GM19455 (cell line): ENCODE measurements at regions not wholly inside any gene's neighbourhood (a gene's known extent, or its start where the extent isn't known, plus 50 kb on each side); places are given as distances from the start of the nearest gene placed in this dataset.
A peak's percentile ranks its signal among the peaks of the same experiment; 100 is the strongest.
"Not testable (repeated sequence)": the region's sequence is repeated elsewhere in the genome, so short reads cannot be mapped to it uniquely, and the experiment has no call there.

ENCODE experiments used
- ATAC-seq: cut with Tn5 transposase; IDR thresholded peaks from one replicate; pipeline ENCODE4 v1.9.1; 2021; ENCODE audit not compliant: unreplicated experiment

- ATAC-seq: not testable (repeated sequence)
These were observed 64.8 kb downstream of the B4GALT7 start for GRCh38 chr5:177664737-177665136.

- not testable (repeated sequence) for ATAC-seq
These were observed 65.2 kb downstream of the B4GALT7 start for GRCh38 chr5:177665172-177665571.

- not testable (repeated sequence) for ATAC-seq
These were observed 66.0 kb downstream of the B4GALT7 start for GRCh38 chr5:177665960-177666359.

GRCh38 chr5:177671035-177671754 lies 71.3 kb downstream of the B4GALT7 start:
- peak; percentile 37 for ATAC-seq

- peak; percentile 60 for ATAC-seq
These were observed 72.1 kb downstream of the B4GALT7 start for GRCh38 chr5:177671755-177672690.
